Vagina (tissue), 2 donors: ENCODE measurements at regions not wholly inside any gene's neighbourhood (a gene's known extent, or its start where the extent isn't known, plus 50 kb on each side); places are given as distances from the start of the nearest gene placed in this dataset.

Experiments used
- CTCF ChIP-seq, 3 experiments: fragments of 450-650 bp in 2 of 3; fragments of 200-600 bp in 1 of 3; sonication (generic) in 1 of 3; IDR thresholded peaks; one replicate each; pipeline ENCODE4 v1.5.1; 2017 to 2019; ENCODE audit warnings: antibody characterized with exemption in 3 of 3, mild to moderate bottlenecking in 2 of 3, moderate library complexity in 2 of 3
- POLR2A ChIP-seq, 2 donors: fragments of 450-650 bp; IDR thresholded peaks; one replicate each; pipeline ENCODE4 v1.6.1; 2017; ENCODE audit warnings: antibody characterized with exemption in 2 of 2, mild to moderate bottlenecking in 2 of 2, moderate library complexity in 2 of 2

- TF ChIP-seq POLR2A (IDR thresholded peaks at IDR 0.05): no peak
- no peak for TF ChIP-seq CTCF (IDR thresholded peaks at IDR 0.05)
Observed at GRCh38 chr6:97645757-97646156, 362.7 kb upstream of the MMS22L start.
